GM21526 (cell line): ENCODE measurements at regions not wholly inside any gene's neighbourhood (a gene's known extent, or its start where the extent isn't known, plus 50 kb on each side); places are given as distances from the start of the nearest gene placed in this dataset.
A peak's percentile ranks its signal among the peaks of the same experiment; 100 is the strongest.

ENCODE experiments used
- ATAC-seq: cut with Tn5 transposase; IDR thresholded peaks from one replicate; pipeline ENCODE4 v1.9.1; 2021; ENCODE audit warnings: moderate library complexity; ENCODE audit not compliant: unreplicated experiment, low FRiP score

- peak; percentile 66 for ATAC-seq
Observed at GRCh38 chr16:66155933-66156332, 210.6 kb upstream of the CDH5 start.

- no peak for ATAC-seq
Observed at GRCh38 chr16:66154801-66155200, 211.7 kb upstream of the CDH5 start.

GRCh38 chr16:66152823-66153393, 213.6 kb upstream of the CDH5 start:
- ATAC-seq: no peak

GRCh38 chr16:66152181-66152580, 214.3 kb upstream of the CDH5 start:
- ATAC-seq: no peak

GRCh38 chr16:66150698-66151482, 215.6 kb upstream of the CDH5 start:
- no peak for ATAC-seq

- ATAC-seq: no peak
Observed at GRCh38 chr16:66147291-66147690, 219.2 kb upstream of the CDH5 start.

- no peak for ATAC-seq
Observed at GRCh38 chr16:66146798-66147197, 219.7 kb upstream of the CDH5 start.

- no peak for ATAC-seq
Observed at GRCh38 chr16:66144641-66145040, 221.8 kb upstream of the CDH5 start.

- no peak for ATAC-seq
Observed at GRCh38 chr16:66143415-66143814, 223.1 kb upstream of the CDH5 start.

GRCh38 chr16:66141885-66142284, 224.6 kb upstream of the CDH5 start:
- no peak for ATAC-seq

- ATAC-seq: no peak
Observed at GRCh38 chr16:66137853-66138252, 228.6 kb upstream of the CDH5 start.

GRCh38 chr16:66136841-66137240, 229.7 kb upstream of the CDH5 start:
- ATAC-seq: no peak

- ATAC-seq: no peak
Observed at GRCh38 chr16:66135838-66136237, 230.7 kb upstream of the CDH5 start.

GRCh38 chr16:66135421-66135831, 231.1 kb upstream of the CDH5 start:
- no peak for ATAC-seq

GRCh38 chr16:66134875-66135274, 231.6 kb upstream of the CDH5 start:
- ATAC-seq: no peak

- ATAC-seq: no peak
Observed at GRCh38 chr16:66133643-66134338, 232.7 kb upstream of the CDH5 start.

- ATAC-seq: no peak
Observed at GRCh38 chr16:66131895-66132294, 234.6 kb upstream of the CDH5 start.

GRCh38 chr16:66131156-66131807, 235.2 kb upstream of the CDH5 start:
- no peak for ATAC-seq

GRCh38 chr16:66130296-66130905, 236.1 kb upstream of the CDH5 start:
- ATAC-seq: no peak

- ATAC-seq: no peak
Observed at GRCh38 chr16:66129196-66129595, 237.3 kb upstream of the CDH5 start.

- no peak for ATAC-seq
Observed at GRCh38 chr16:66128371-66128770, 238.1 kb upstream of the CDH5 start.
